Endothelial cell of umbilical vein (primary cell): ENCODE measurements at regions not wholly inside any gene's neighbourhood (a gene's known extent, or its start where the extent isn't known, plus 50 kb on each side); places are given as distances from the start of the nearest gene placed in this dataset.

Experiments used
- BruUV-seq: library from RNA; stranded (reverse); fragments of 400-500 nt; replicated peaks from 2 replicates; lab custom pipeline; 2021; lab: Mats Ljungman, UMichigan
- CTCF ChIA-PET: fragments of 300-600, 350-600 bp; sonication (Branson Sonifier 250); formaldehyde crosslinking; loops from one replicate; lab custom pipeline; 2021; ENCODE audit warnings: antibody characterized with exemption, inconsistent platforms; lab: Charles Lee
- POLR2A ChIA-PET: fragments of 300-600, 350-600 bp; sonication (Branson Sonifier 250); formaldehyde crosslinking; loops from one replicate; lab custom pipeline; 2021; ENCODE audit warnings: antibody characterized with exemption, inconsistent platforms; lab: Charles Lee
- DNase-seq: peaks from one replicate; pipeline ENCODE4 v3.0.0-alpha.2; 2011; ENCODE audit warnings: low read depth, low spot score
- FAIRE-seq: peaks from 2 replicates; lab custom pipeline; 2011; peaks lifted over from hg19 to GRCh38; lab: Jason Lieb, UNC
- H2AFZ ChIP-seq: 2 replicates; pipeline ENCODE4 v1.6.0; 2012; ENCODE audit warnings: low read depth, low read length, control low read depth, inconsistent platforms
- H3K27ac ChIP-seq: 2 replicates; pipeline ENCODE4 v1.5.1; 2011; ENCODE audit warnings: low read depth, mild to moderate bottlenecking, control low read depth, low read length, moderate library complexity; ENCODE audit not compliant: insufficient read depth
- H3K27me3 ChIP-seq, 2 experiments: 2 replicates each; pipeline versions ENCODE4 v1.6.0 to v1.6.1; 2011; ENCODE audit warnings: low read length in 2 of 2, mixed read lengths in 1 of 2; ENCODE audit not compliant: control insufficient read depth in 2 of 2, insufficient read depth in 2 of 2
- H3K36me3 ChIP-seq, 2 experiments: 2 replicates in 1 of 2; 3 replicates in 1 of 2; pipeline ENCODE4 v1.5.1; 2011; ENCODE audit warnings: low read length in 2 of 2, mild to moderate bottlenecking in 1 of 2, moderate library complexity in 1 of 2; ENCODE audit not compliant: control insufficient read depth in 2 of 2, insufficient read depth in 2 of 2; ENCODE audit errors: extremely low read depth in 1 of 2
- H3K4me1 ChIP-seq: 3 replicates; pipeline ENCODE4 v1.5.1; 2011; ENCODE audit warnings: mild to moderate bottlenecking, low read length; ENCODE audit not compliant: control insufficient read depth, insufficient read depth; ENCODE audit errors: extremely low read depth
- H3K4me2 ChIP-seq: 2 replicates; pipeline ENCODE4 v1.6.1; 2011; ENCODE audit warnings: low read length, control low read depth, mixed read lengths; ENCODE audit not compliant: insufficient read depth
- H3K4me3 ChIP-seq, 3 experiments: fragments of 200-600 bp in 1 of 3; sonication (generic), shearing (Covaris generic) in 1 of 3; replicated peaks in 1 of 3; 2 replicates each; pipeline ENCODE4 v1.5.1; 2011 to 2016; ENCODE audit warnings: control low read depth in 3 of 3, low read length in 3 of 3, mild to moderate bottlenecking in 2 of 3, inconsistent platforms in 1 of 3, low read depth in 1 of 3, moderate library complexity in 1 of 3; ENCODE audit not compliant: insufficient read depth in 1 of 3
- H3K79me2 ChIP-seq: 2 replicates; pipeline ENCODE4 v1.6.0; 2012; ENCODE audit warnings: low read length, inconsistent platforms; ENCODE audit not compliant: control insufficient read depth, insufficient read depth
- H3K9ac ChIP-seq: replicated peaks from 2 replicates; pipeline ENCODE3; 2011; ENCODE audit warnings: low read length, control low read depth; ENCODE audit not compliant: insufficient read depth; ENCODE audit errors: extremely low read depth
- H3K9me1 ChIP-seq: replicated peaks from 3 replicates; pipeline ENCODE4 v1.6.0; 2011; ENCODE audit warnings: mild to moderate bottlenecking, low read length; ENCODE audit not compliant: control insufficient read depth, insufficient read depth; ENCODE audit errors: extremely low read depth
- H3K9me3 ChIP-seq: replicated peaks from 2 replicates; pipeline ENCODE4 v1.5.1; 2012; ENCODE audit warnings: low read length, inconsistent platforms; ENCODE audit not compliant: control insufficient read depth, insufficient read depth
- H4K20me1 ChIP-seq: replicated peaks from 2 replicates; pipeline ENCODE3; 2011; ENCODE audit warnings: mild to moderate bottlenecking, low read length; ENCODE audit not compliant: control insufficient read depth, insufficient read depth; ENCODE audit errors: extremely low read depth
- CTCF ChIP-seq, 2 donors: IDR thresholded peaks; 1 replicate in 1 of 2; 2 replicates in 1 of 2; pipeline ENCODE4 v1.5.1; 2011; ENCODE audit warnings: low read length in 2 of 2, mild to moderate bottlenecking in 2 of 2, moderate library complexity in 2 of 2, control low read depth in 1 of 2, inconsistent platforms in 1 of 2, low read depth in 1 of 2; ENCODE audit not compliant: insufficient read depth in 1 of 2; ENCODE audit errors: extremely low read depth in 1 of 2
- EZH2 ChIP-seq: IDR thresholded peaks from 2 replicates; pipeline ENCODE4 v1.6.1; 2012; ENCODE audit warnings: borderline replicate concordance, low read depth, mild to moderate bottlenecking, moderate library complexity, low read length, inconsistent platforms; ENCODE audit not compliant: severe bottlenecking
- FOS ChIP-seq: IDR thresholded peaks from 2 replicates; pipeline ENCODE4 v1.6.1; 2011; ENCODE audit warnings: mild to moderate bottlenecking, low read length, moderate library complexity, borderline replicate concordance; ENCODE audit not compliant: insufficient read depth
- GATA2 ChIP-seq: IDR thresholded peaks from 2 replicates; pipeline ENCODE4 v1.7.0; 2011; ENCODE audit warnings: low read depth, mild to moderate bottlenecking, moderate library complexity, mixed read lengths, low read length; ENCODE audit not compliant: insufficient read length, insufficient read depth
- JUN ChIP-seq: IDR thresholded peaks from 2 replicates; pipeline ENCODE4 v1.6.1; 2011; ENCODE audit warnings: borderline replicate concordance, low read depth; ENCODE audit not compliant: insufficient read length, insufficient read depth
- MAX ChIP-seq: IDR thresholded peaks from 2 replicates; pipeline ENCODE4 v1.6.1; 2011; ENCODE audit not compliant: insufficient read depth, insufficient read length
- MYC ChIP-seq: IDR thresholded peaks from one replicate; pipeline ENCODE4 v1.6.1; 2011; ENCODE audit warnings: mild to moderate bottlenecking, low read depth, low read length
- POLR2A ChIP-seq: IDR thresholded peaks from 2 replicates; pipeline ENCODE4 v1.6.1; 2012; ENCODE audit warnings: low read depth, mild to moderate bottlenecking, control low read depth, low read length
- POLR2AphosphoS5 ChIP-seq: IDR thresholded peaks from 2 replicates; pipeline ENCODE4 v1.6.1; 2012; ENCODE audit warnings: low read depth, mild to moderate bottlenecking, control low read depth, low read length, moderate library complexity; ENCODE audit not compliant: insufficient read depth
- dilution Hi-C: fragments of 300-500 bp; cut with MboI; formaldehyde crosslinking; loops from one replicate; pipeline ENCODE4 v1.15.0; 2019; ENCODE audit warnings: low sequenced_read_pairs; ENCODE audit not compliant: extremely low pct_ligation_motif_present
- intact Hi-C: fragments of 100-400 bp; cut with micrococcal nuclease; formaldehyde crosslinking; loops from one replicate; pipeline ENCODE4 v1.10.0; 2022

DNA sequence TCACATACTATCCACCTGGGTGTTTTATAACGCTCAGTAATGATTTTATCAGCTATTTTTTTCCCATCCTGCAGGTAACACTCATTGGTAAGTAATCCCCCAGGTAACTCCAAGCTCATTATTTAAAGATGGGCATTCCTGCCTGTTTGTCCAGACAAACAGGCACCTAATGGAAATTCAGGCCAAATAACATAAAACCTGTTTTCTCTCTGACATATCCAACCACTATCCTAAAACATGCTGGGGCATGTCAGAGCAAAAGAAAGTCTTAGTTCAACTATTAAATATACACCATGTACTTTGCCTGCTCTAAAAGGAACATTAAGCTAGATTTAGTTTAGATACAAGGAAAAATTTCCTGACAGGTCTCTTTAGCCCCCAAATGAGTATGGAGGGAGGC, 987.7 kb downstream of the TTLL7 start:
- ChIA-PET POLR2A (no interaction called here), CTCF (no interaction called here)
- FAIRE-seq (no peak), DNase-seq (no peak)
- Histone ChIP-seq H3K9me3 (no peaks in the 10 kb centered on the region), H2AFZ (no peak overlapping the region), H3K36me3 (no peaks in the 10 kb centered on the region), H3K4me2 (no peak overlapping the region), H4K20me1 (no peaks in the 10 kb centered on the region), H3K9ac (no peak overlapping the region), H3K79me2 (no peaks in the 10 kb centered on the region), H3K27ac (no peak overlapping the region), H3K4me1 (no peaks in the 10 kb centered on the region), H3K27me3 (peaks cover 0 to 3% of the 10 kb centered on the region in 2 experiments), H3K4me3 (no peak overlapping the region), H3K9me1 (no peaks in the 10 kb centered on the region)
- no TSS peak for BruUV-seq
- dilution Hi-C loops: no loop called here
- intact Hi-C loops: no loop called here
- TF ChIP-seq FOS (no peak), POLR2A (no peak), GATA2 (no peak), POLR2AphosphoS5 (no peak), EZH2 (no peak)

DNA sequence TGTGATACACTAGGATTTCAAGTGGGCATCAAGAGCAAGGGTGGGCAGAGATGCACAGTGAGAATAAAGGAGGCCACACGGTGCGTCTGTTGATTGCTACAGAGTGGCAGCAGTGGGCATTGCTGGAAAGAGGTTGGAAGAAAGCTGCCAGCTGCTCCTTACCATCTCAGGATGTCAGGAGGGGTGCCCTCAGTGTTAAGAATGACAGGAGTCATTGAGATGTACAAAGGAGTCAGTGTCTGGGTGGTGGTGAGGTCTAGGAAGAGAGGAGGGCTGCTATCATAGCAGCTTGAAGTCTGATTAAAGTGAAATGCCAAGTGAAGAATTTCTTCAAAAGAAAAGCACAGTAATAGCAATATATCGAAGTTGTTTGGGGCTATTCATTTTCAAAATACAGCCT, 992.7 kb downstream of the TTLL7 start:
- POLR2A ChIA-PET: interaction anchor here (0.5 kb wide), 1 partner anchor 183 kb away, joined by 9 read pairs; no protein-coding TSS in a partner anchor
- FAIRE-seq (no peak), DNase-seq (no peak)
- H3K4me3 ChIP-seq: no peak overlapping the region
- no peaks in the 10 kb centered on the region for H3K79me2 ChIP-seq
- no peaks in the 10 kb centered on the region for H3K4me1 ChIP-seq
- no peak overlapping the region for H3K9ac ChIP-seq
- no peak overlapping the region for H2AFZ ChIP-seq
- CTCF ChIA-PET: no interaction called here
- dilution Hi-C loops: no loop called here
- no peak overlapping the region for H3K4me2 ChIP-seq
- TF ChIP-seq EZH2: no peak
- no peak for TF ChIP-seq POLR2A
- no peak for TF ChIP-seq POLR2AphosphoS5
- TF ChIP-seq MYC: no peak
- no peak for TF ChIP-seq MAX
- TF ChIP-seq GATA2: no peak
- TF ChIP-seq CTCF (IDR thresholded peaks at IDR 0.05; ENCODE audit: extremely low read depth in 1 of 2, insufficient read depth in 1 of 2, low read depth in 1 of 2, low read length in 2 of 2): no peak
- no peak for TF ChIP-seq FOS
- no peak for TF ChIP-seq JUN
- no peaks in the 10 kb centered on the region for H3K9me1 ChIP-seq
- no TSS peak for BruUV-seq
- H4K20me1 ChIP-seq: no peaks in the 10 kb centered on the region
- no peaks in the 10 kb centered on the region for H3K9me3 ChIP-seq
- intact Hi-C loops: no loop called here
- no peak overlapping the region for H3K27ac ChIP-seq
- no peaks in the 10 kb centered on the region for H3K36me3 ChIP-seq
- H3K27me3 ChIP-seq: no peaks in the 10 kb centered on the region
